ENCODE measurements at regions not wholly inside any gene's neighbourhood (a gene's known extent, or its start where the extent isn't known, plus 50 kb on each side); places are given as distances from the start of the nearest gene placed in this dataset.

DNA sequence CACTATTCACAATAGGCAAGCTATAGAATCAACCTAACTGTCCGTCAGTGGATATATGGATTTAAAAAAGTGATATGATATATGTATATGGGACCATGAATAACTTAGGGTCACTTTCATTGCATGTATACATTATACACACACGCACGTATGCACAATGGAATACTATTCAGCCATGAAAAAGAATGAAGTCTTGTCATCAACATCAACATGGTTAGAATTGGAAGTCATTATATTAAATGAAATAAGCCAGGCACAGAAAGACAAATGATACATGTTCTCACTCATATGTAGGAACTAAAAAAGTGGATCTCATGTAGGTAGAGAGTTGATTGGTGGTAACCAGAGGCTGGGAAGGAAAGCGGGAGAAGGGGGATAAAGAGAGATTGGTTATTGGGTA is 234.3 kb downstream of the VRK1 start:
- peaks cover 5% of the 10 kb centered on the region for H3K36me3 Mint-ChIP-seq (ENCODE audit: unreplicated experiment)
- peaks cover 6% of the 10 kb centered on the region for H3K9me3 Mint-ChIP-seq (ENCODE audit: unreplicated experiment)
- H3K27me3 Mint-ChIP-seq (ENCODE audit: unreplicated experiment) = peaks cover 10% of the 10 kb centered on the region
- no peak overlapping the region for H3K4me3 Mint-ChIP-seq (ENCODE audit: unreplicated experiment)
- no peak for DNase-seq
- TF ChIP-seq, protein P1, sequence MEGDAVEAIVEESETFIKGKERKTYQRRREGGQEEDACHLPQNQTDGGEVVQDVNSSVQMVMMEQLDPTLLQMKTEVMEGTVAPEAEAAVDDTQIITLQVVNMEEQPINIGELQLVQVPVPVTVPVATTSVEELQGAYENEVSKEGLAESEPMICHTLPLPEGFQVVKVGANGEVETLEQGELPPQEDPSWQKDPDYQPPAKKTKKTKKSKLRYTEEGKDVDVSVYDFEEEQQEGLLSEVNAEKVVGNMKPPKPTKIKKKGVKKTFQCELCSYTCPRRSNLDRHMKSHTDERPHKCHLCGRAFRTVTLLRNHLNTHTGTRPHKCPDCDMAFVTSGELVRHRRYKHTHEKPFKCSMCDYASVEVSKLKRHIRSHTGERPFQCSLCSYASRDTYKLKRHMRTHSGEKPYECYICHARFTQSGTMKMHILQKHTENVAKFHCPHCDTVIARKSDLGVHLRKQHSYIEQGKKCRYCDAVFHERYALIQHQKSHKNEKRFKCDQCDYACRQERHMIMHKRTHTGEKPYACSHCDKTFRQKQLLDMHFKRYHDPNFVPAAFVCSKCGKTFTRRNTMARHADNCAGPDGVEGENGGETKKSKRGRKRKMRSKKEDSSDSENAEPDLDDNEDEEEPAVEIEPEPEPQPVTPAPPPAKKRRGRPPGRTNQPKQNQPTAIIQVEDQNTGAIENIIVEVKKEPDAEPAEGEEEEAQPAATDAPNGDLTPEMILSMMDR (IDR thresholded peaks at IDR 0.05; ENCODE audit: partially characterized antibody, unreplicated experiment) = no peak
- peaks cover 11% of the 10 kb centered on the region for H3K4me1 Mint-ChIP-seq (ENCODE audit: low read depth, unreplicated experiment)
- no peak overlapping the region for H3K27ac Mint-ChIP-seq (ENCODE audit: unreplicated experiment)

DNA sequence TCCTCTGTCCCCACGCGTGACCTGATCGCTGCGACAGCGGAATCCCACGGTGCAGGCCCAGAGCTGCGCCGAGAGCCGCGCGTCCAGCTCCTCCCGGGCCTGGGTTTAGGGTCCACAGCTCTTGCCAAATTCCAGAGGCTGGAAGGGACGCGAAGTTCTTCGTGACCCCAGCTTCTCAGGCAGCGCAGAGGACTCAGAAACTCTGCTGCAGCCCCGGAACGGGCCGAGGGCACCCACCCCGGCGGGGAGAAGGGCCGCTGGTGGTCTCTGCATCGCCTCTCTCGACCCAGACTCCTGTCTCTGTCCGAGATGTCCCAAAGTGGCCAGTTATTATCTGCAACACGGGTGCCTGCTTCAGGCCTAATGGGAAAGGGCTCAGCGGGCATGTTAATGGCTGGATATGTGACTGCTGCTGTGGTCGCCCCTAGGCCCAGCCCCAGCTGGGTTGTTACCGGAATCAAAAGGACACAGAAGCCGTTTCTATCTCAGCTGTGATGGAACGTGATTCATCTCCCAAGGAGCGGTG is 236.4 kb downstream of the VRK1 start:
- peak; percentile 36 for DNase-seq
- TF ChIP-seq, protein P1 (IDR thresholded peaks at IDR 0.05; ENCODE audit: partially characterized antibody, unreplicated experiment) = no peak
- Mint-ChIP-seq H3K4me3 (ENCODE audit: unreplicated experiment) (peak overlapping the region; percentile 43), H3K27me3 (ENCODE audit: unreplicated experiment) (peaks cover 10% of the 10 kb centered on the region), H3K9me3 (ENCODE audit: unreplicated experiment) (peaks cover 6% of the 10 kb centered on the region), H3K27ac (ENCODE audit: unreplicated experiment) (no peak overlapping the region), H3K4me1 (ENCODE audit: low read depth, unreplicated experiment) (peaks cover 15% of the 10 kb centered on the region), H3K36me3 (ENCODE audit: unreplicated experiment) (peaks cover 7% of the 10 kb centered on the region)

DNA sequence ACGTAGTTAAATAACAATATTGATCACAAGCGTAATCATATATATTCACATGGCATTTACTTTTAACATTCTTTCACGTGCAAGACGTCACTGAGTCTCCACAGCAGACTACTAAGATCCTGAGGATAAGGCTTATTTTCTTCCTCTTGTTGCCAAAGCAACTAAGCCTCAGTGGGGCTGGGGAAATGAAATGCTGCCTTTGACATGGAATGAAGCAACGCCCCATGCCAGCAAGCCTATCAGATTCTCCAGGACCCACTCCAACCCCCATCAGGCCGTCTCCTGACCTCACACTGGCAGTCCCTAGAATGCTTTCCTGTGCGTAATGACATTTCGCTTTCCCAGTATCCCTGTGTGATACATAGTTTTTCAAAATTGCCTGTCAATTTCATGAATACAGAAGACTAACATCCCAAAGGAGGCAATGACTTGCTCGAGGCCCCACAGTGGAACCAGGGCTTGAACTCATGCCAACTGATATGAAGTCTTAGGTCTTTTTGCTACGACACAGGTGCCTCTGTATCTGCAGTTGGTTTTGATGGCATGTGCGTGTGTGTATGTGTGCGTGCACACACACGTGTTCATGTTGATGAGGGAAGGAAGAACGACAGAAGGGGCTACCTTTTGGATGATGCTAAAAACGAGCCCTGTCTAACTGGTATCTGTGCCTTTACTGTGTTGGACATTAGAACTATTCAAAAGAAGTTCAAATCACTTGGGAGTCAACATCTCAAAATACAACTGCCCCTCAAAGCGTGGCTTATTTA is 239.1 kb downstream of the VRK1 start:
- H3K9me3 Mint-ChIP-seq (ENCODE audit: unreplicated experiment) = peaks cover 6% of the 10 kb centered on the region
- peaks cover 8% of the 10 kb centered on the region for H3K27me3 Mint-ChIP-seq (ENCODE audit: unreplicated experiment)
- peaks cover 14% of the 10 kb centered on the region for H3K36me3 Mint-ChIP-seq (ENCODE audit: unreplicated experiment)
- peaks cover 16% of the 10 kb centered on the region for H3K4me1 Mint-ChIP-seq (ENCODE audit: low read depth, unreplicated experiment)
- H3K4me3 Mint-ChIP-seq (ENCODE audit: unreplicated experiment) = no peak overlapping the region
- TF ChIP-seq, protein P1 (IDR thresholded peaks at IDR 0.05; ENCODE audit: partially characterized antibody, unreplicated experiment) = no peak
- no peak overlapping the region for H3K27ac Mint-ChIP-seq (ENCODE audit: unreplicated experiment)
- DNase-seq = no peak

DNA sequence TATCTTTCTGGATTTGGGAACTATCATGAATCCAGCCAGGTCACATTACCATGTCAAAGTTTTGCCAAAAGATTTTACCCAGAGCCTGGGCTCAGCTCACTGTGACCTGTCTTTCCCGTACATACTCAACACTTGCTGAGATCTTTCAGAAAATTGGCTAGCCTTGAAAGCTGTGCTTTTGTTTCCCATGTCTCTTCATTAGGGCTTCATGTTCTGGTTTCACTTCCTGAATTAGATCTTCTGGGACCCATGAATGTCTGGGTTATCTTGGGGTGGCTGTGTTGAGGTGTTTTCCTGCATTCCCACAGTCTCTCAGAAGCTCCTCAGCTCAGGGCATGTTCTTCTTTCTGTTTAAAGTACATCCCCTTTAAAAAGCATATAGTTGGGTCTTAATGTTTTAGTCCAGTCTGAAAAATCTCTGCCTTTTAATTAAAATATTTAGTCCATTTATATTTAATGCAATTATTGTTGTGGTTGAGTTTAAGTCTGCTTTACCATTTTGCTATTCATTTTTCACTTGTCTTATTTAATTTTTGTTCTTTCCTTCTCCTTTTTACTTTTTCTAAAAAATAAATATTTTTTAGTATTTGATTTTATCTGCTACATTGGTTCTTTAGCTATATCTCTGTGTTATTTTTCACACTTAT is 242.7 kb downstream of the VRK1 start:
- Mint-ChIP-seq H3K4me3 (ENCODE audit: unreplicated experiment) (no peak overlapping the region), H3K36me3 (ENCODE audit: unreplicated experiment) (peaks cover 14% of the 10 kb centered on the region), H3K27me3 (ENCODE audit: unreplicated experiment) (peaks cover 3% of the 10 kb centered on the region), H3K4me1 (ENCODE audit: low read depth, unreplicated experiment) (peaks cover 9% of the 10 kb centered on the region), H3K27ac (ENCODE audit: unreplicated experiment) (no peak overlapping the region), H3K9me3 (ENCODE audit: unreplicated experiment) (no peaks in the 10 kb centered on the region)
- DNase-seq = no peak
- TF ChIP-seq, protein P1 (IDR thresholded peaks at IDR 0.05; ENCODE audit: partially characterized antibody, unreplicated experiment) = no peak

DNA sequence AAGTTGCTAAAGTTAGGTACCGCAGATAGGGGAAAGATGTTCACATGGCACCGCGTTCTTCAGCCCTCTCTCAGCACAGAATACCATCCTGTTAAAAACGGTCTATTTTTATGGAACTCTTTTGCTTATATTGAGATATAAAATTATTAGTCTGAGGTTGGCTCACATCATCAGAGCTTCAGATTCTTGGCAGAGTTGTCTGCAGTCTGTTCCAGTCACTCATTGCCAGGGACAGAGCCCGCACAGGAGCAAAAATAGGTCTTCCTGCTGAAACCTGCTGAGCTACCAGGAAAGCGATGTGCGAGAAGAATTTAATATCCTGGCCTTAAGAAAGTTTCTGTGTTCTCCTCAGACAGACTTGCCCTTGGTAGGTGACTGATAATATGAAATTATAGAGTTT is 249.8 kb downstream of the VRK1 start:
- Mint-ChIP-seq H3K36me3 (ENCODE audit: unreplicated experiment) (no peaks in the 10 kb centered on the region), H3K27ac (ENCODE audit: unreplicated experiment) (no peak overlapping the region), H3K27me3 (ENCODE audit: unreplicated experiment) (no peaks in the 10 kb centered on the region), H3K9me3 (ENCODE audit: unreplicated experiment) (no peaks in the 10 kb centered on the region), H3K4me3 (ENCODE audit: unreplicated experiment) (no peak overlapping the region), H3K4me1 (ENCODE audit: low read depth, unreplicated experiment) (no peaks in the 10 kb centered on the region)
- DNase-seq = no peak
- TF ChIP-seq, protein P1 (IDR thresholded peaks at IDR 0.05; ENCODE audit: partially characterized antibody, unreplicated experiment) = no peak
